A549 (cell line): ENCODE measurements at regions not wholly inside any gene's neighbourhood (a gene's known extent, or its start where the extent isn't known, plus 50 kb on each side); places are given as distances from the start of the nearest gene placed in this dataset.

Source experiments
- FOSL2 ChIP-seq, 2 experiments: fragments of 450-650 bp in 1 of 2; fragments of >200 bp in 1 of 2; sonication (Bioruptor Twin) in 1 of 2; formaldehyde crosslinking; IDR thresholded peaks; 2 replicates each; pipeline versions ENCODE4 v1.5.0 to v1.6.1; 2016 to 2020; ENCODE audit warnings: mild to moderate bottlenecking in 1 of 2, moderate library complexity in 1 of 2
- MAFK ChIP-seq: fragments of 450-650 bp; IDR thresholded peaks from 2 replicates; pipeline ENCODE4 v1.6.1; 2014; ENCODE audit not compliant: partially characterized antibody
- MAX ChIP-seq: IDR thresholded peaks from 2 replicates; pipeline ENCODE4 v1.6.1; 2012
- MAZ ChIP-seq: fragments of 150-350 bp; IDR thresholded peaks from 2 replicates; pipeline ENCODE4 v1.6.1; 2014; ENCODE audit warnings: antibody characterized with exemption, low read depth, low read length, borderline replicate concordance
- MYC ChIP-seq: IDR thresholded peaks from 2 replicates; pipeline ENCODE4 v1.6.1; 2012; ENCODE audit warnings: mild to moderate bottlenecking, inconsistent platforms, low read length, improper control_type of control experiment, borderline replicate concordance
- NPAS2 ChIP-seq: fragments of 250-450 bp; sonication (Bioruptor Pico); IDR thresholded peaks from 2 replicates; pipeline ENCODE4 v1.8.0; 2022; ENCODE audit warnings: mild to moderate bottlenecking, moderate library complexity, borderline replicate concordance
- RAD21 ChIP-seq, 2 experiments: fragments of >200 bp in 1 of 2; sonication (Bioruptor Twin) in 1 of 2; formaldehyde crosslinking in 1 of 2; IDR thresholded peaks in 1 of 2; conservative IDR thresholded peaks in 1 of 2; 2 replicates in 1 of 2; 3 replicates in 1 of 2; pipeline ENCODE4 v1.6.1; 2012 to 2018; ENCODE audit warnings: inconsistent platforms in 1 of 2
- REST ChIP-seq: fragments of 200-600 bp; sonication (generic); IDR thresholded peaks from 2 replicates; pipeline ENCODE4 v1.6.1; 2016; ENCODE audit warnings: antibody characterized with exemption, mild to moderate bottlenecking, moderate library complexity
- RFX5 ChIP-seq: fragments of 450-650 bp; IDR thresholded peaks from 2 replicates; pipeline ENCODE4 v1.7.1; 2014; ENCODE audit warnings: antibody characterized with exemption, mild to moderate bottlenecking, moderate library complexity
- SMC3 ChIP-seq: fragments of >200 bp; sonication (Bioruptor Twin); formaldehyde crosslinking; IDR thresholded peaks from 3 replicates; pipeline ENCODE4 v1.6.1; 2018; ENCODE audit warnings: inconsistent platforms
- TF ChIP-seq, protein P1 (sequence below): fragments of >200 bp; sonication (Bioruptor Twin); formaldehyde crosslinking; IDR thresholded peaks from 3 replicates; pipeline ENCODE4 v1.5.1; 2016
- TF ChIP-seq, protein P2 (sequence below): fragments of 450-650 bp; IDR thresholded peaks from 2 replicates; pipeline ENCODE4 v1.6.1; 2014; ENCODE audit warnings: antibody characterized with exemption

GRCh38 chr7:54955296-54955695 lies 63.5 kb upstream of the EGFR start:
- TF ChIP-seq MAFK (no peak), REST (no peak), FOSL2 (IDR thresholded peaks at IDR 0.05) (no peak), FOSL2 (CRISPR knock-in tag; IDR thresholded peaks at IDR 0.05) (no peak), MAX (no peak), SMC3 (no peak), MAZ (no peak), RAD21 (conservative IDR thresholded peaks at IDR 0.05 in 1 of 2, IDR thresholded peaks at IDR 0.05 in 1 of 2) (no peak), NPAS2 (CRISPR knock-in tag) (no peak), MYC (no peak), RFX5 (no peak)
- TF ChIP-seq, protein P1, sequence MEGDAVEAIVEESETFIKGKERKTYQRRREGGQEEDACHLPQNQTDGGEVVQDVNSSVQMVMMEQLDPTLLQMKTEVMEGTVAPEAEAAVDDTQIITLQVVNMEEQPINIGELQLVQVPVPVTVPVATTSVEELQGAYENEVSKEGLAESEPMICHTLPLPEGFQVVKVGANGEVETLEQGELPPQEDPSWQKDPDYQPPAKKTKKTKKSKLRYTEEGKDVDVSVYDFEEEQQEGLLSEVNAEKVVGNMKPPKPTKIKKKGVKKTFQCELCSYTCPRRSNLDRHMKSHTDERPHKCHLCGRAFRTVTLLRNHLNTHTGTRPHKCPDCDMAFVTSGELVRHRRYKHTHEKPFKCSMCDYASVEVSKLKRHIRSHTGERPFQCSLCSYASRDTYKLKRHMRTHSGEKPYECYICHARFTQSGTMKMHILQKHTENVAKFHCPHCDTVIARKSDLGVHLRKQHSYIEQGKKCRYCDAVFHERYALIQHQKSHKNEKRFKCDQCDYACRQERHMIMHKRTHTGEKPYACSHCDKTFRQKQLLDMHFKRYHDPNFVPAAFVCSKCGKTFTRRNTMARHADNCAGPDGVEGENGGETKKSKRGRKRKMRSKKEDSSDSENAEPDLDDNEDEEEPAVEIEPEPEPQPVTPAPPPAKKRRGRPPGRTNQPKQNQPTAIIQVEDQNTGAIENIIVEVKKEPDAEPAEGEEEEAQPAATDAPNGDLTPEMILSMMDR: no peak
- TF ChIP-seq, protein P2, sequence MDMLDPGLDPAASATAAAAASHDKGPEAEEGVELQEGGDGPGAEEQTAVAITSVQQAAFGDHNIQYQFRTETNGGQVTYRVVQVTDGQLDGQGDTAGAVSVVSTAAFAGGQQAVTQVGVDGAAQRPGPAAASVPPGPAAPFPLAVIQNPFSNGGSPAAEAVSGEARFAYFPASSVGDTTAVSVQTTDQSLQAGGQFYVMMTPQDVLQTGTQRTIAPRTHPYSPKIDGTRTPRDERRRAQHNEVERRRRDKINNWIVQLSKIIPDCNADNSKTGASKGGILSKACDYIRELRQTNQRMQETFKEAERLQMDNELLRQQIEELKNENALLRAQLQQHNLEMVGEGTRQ: no peak
